ENCODE measurements at regions not wholly inside any gene's neighbourhood (a gene's known extent, or its start where the extent isn't known, plus 50 kb on each side); places are given as distances from the start of the nearest gene placed in this dataset.

- no peak for DNase-seq
Observed at GRCh38 chr1:189369612-189370011, 1108.1 kb downstream of the BRINP3 start.

DNA sequence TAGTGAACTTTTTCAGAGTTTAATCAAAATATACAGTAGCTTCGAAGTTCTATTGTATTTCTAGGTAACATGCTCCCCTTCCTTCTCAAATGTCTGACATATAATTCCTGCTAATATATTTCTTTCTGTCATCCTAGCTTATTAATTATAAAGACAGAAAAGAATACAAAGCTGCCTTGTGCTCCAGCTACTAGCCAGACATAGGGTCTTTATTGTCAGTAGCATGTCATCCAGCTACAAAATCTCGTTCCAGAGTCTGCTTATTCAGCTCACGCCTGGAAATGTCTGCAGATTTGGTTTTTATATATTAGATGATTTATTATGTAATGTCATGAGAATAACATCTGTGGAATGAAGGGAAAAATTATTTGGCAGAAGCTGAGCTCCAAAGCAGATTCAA, 1102.8 kb downstream of the BRINP3 start:
- DNase-seq: no peak

DNA sequence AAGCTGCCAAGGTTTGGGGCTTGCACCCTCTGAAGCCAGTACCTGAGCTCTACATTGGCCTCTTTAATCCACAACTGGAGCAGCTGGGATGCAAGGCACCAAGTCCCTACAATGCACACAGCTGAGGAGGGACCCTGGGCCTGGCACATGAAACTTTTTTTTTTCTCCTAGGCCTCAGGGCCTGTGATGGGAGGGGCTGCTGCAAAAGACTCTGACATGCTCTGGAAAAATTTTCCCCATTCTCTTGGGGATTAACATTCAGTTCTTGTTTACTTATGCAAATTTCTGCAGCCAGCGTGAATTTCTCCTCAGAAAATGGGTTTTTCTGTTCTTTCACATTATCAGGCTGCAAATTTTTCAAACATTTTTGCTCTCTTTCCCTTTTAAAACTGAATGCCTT, 1072.2 kb downstream of the BRINP3 start:
- no peak for DNase-seq

- DNase-seq: no peak
Observed at GRCh38 chr1:189409774-189410173, 1067.9 kb downstream of the BRINP3 start.

DNA sequence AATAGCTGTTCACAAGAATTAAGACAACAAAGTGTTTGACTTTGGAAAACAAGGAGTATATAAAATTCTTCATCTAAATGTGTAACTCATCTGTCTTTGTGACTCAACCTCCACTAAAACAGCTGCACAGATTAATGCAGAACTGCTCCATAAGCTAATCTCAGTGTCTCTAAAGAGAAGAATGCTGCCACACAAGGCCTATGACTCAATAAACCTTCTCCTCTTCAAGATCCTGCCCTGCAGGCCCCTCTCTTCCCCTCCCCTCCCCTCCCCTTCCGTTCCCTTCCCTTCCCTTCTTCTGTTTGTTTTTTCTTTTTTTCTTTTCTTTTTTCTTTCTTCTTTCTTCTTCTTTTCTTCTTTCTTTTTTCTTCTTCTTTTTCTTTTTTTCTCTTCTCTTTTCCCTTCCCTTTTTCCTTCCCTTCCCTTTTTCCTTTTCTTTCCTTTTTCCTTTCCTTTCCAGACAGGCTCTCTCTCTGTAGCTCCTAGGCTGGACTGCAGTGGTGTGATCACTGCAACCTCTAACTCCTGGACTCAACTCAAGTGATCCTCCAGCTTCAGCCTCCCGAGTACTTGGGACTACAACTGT, 1052.8 kb downstream of the BRINP3 start:
- DNase-seq: no peak

- no peak for DNase-seq
Observed at GRCh38 chr1:189429610-189430009, 1048.1 kb downstream of the BRINP3 start.

GRCh38 chr1:189431447-189431846, 1046.2 kb downstream of the BRINP3 start:
- DNase-seq: no peak

DNA sequence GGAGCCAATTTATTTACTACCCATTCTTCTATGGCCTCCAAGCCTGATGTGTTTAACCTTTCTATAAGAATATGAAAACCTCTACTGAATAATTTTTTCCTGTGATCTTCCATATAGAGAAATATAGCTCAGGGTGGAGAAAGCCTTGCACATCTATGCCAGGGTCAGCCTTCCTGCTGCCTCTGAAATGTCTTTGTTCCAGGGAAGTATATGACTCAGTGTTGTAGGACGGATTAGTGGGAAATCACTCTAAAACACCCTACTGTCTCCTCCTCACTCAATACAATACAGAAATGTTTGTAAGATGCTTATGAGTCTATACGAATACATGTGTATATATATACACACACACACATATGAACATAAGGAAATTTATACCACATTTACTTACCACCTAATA, 1044.9 kb downstream of the BRINP3 start:
- DNase-seq: no peak

DNA sequence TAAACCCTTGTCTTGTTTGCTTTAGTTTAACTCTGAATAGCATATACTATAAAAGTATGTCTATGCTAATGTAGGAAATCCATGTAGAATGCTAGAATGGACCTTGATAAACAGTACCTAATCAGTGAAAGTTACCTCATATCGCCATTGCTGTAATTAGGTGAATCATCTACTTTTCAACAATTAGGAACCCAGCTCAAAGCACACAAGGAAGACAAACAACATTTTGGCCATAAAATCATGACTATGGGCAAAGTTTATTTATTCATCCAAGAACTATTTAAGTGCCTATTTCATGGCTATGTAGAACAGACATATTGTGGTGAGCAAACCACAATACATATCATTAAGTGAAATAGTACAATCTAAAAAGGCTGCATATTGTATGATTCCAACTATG, 1043.2 kb downstream of the BRINP3 start:
- no peak for DNase-seq

DNA sequence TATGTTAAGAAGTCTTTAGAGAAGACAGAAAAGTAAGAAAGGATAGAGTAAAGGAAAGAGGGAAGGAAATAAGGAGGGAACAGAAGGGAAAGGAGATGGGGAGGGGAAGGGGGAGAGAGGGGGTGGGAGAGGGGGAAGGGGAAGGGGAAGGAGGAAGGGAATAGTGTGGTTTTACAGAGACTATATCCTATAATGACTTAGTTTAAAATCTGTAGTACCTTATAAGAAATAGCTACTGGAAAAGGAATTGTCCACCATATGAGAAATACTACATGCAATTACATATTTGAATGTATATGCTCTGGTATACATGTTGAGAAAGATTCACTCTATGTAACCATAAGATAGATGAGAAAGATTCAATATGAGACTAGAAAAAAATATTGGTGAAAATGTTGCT, 1042.3 kb downstream of the BRINP3 start:
- DNase-seq: no peak

DNA sequence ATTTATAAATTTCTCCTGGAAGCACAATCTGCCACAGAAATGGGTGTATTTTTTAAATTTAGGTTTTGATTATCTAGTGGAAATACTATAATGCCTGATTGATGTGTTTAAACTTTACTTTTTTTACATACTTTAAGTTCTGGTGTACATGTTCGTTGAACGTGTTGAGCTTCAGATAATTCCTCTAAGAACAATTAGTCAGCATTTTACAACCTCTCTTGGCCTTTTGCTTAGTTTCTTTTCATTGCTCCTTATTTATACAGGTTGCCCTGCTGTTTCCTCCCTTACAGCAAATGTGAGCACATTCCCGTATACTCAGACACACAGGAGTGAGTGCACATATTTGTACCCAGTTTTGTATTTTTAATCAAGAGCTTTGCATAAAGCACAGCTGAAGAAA, 1038.9 kb downstream of the BRINP3 start:
- no peak for DNase-seq

DNA sequence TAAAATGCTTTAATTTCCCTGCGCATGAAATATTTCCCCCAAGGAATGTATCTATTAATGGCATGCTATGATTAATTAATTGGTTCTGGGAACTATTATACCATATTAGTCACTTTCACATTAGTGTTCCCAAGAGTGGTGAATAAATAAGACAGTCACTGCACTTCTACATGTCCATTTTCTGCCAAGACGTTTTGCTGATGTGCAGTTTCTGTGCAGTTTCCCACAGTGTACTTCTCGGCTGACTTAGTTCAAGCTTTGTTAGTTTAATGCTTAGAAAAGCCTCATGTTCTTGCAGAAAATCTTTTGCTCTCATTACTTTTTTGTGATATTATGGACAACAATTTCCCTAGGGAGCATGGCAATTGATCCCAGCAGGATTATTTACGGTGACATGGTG, 1014.5 kb downstream of the BRINP3 start:
- DNase-seq: no peak

DNA sequence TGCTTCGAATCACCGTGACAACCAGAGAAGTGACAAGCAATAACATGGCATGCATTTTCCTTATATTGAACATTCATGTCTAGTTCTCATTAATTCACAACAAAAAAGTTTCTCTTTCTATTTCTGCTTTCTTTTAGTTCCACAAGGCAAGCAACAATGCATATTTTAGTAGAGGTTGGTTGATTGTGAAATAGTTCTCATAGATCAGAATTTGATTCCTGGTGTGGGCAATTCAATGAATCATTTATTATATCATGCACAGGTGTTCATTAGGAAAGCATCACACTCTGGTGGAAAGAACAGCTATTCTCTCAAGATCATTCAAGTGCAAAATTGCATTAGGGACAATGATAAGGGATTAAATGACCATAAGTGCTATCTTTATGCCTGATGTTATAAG, 980.9 kb downstream of the BRINP3 start:
- no peak for DNase-seq

GRCh38 chr1:189499736-189500135, 977.9 kb downstream of the BRINP3 start:
- no peak for DNase-seq

- no peak for DNase-seq
Observed at GRCh38 chr1:189500778-189501177, 976.9 kb downstream of the BRINP3 start.

DNA sequence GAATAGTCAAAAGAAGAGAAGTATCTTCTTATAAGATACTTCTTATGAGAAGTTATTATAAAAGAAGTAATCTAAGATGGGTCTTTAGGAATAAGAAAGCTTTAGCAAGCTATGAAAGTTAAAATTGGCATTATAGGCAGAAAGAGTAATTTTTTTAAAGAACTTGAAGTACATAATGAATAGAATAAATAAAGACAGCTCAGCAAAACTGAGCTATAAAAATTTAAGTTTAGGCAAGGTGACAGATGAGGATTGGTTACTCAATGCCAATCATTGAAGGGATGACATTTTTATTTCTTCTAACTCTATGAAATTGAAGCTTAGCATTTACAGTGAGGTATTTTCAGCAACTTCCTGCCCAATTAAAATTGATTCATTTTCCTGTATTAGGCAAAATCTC, 966.8 kb downstream of the BRINP3 start:
- DNase-seq: no peak

GRCh38 chr1:189513091-189513490, 964.6 kb downstream of the BRINP3 start:
- DNase-seq: no peak

GRCh38 chr1:189522441-189522840, 955.2 kb downstream of the BRINP3 start:
- DNase-seq: no peak

DNA sequence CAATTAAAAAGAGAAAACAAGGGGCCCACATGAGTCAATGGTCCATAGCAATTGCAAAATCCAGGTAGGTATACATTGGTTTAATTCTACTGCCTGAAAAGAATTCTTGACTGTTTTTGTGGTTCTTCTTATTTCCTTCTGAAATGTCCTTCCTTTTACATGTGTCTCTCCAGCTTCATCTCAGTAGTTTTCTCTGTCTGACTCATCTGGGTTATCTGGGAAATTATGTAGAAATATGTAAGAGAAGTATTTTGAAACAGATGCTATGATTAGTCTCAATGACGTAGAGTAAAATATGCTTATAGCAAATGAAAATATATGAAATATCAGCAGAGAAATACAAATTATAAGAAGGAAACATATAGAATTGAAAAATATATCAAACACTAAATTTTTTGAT, 953.2 kb downstream of the BRINP3 start:
- no peak for DNase-seq

DNA sequence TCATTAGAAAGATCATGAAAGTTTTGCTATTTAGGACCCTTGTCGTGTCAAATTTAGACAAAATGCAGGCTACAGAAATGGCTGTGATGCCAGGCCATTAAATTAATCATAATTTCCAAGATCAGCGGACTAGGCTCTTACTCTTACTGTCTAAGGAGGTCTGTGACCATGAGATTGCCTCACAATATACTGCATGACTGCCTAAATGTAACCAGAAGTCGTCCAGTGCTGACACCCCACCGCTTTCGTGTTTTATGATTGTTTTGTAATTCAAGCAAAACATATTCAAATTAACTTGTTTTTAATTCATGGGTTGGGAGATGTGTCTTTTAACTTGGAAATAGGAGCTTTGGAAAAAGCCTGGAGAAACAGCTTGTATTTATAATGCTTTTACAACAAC, 947.5 kb downstream of the BRINP3 start:
- no peak for DNase-seq

GRCh38 chr1:189538271-189538670, 939.4 kb downstream of the BRINP3 start:
- no peak for DNase-seq

GRCh38 chr1:189550498-189550897, 927.2 kb downstream of the BRINP3 start:
- no peak for DNase-seq

GRCh38 chr1:189563784-189564183, 913.9 kb downstream of the BRINP3 start:
- DNase-seq: no peak

- no peak for DNase-seq
Observed at GRCh38 chr1:189567890-189568289, 909.8 kb downstream of the BRINP3 start.

- DNase-seq: no peak
Observed at GRCh38 chr1:189596197-189596596, 881.5 kb downstream of the BRINP3 start.

Measured in left kidney (tissue), 1 donor.